ENCODE measurements at regions not wholly inside any gene's neighbourhood (a gene's known extent, or its start where the extent isn't known, plus 50 kb on each side); places are given as distances from the start of the nearest gene placed in this dataset.

- no peak for TF ChIP-seq POLR2AphosphoS5 (IDR thresholded peaks at IDR 0.05)
- no peak for TF ChIP-seq CTCF (IDR thresholded peaks at IDR 0.05)
- TF ChIP-seq EP300 (IDR thresholded peaks at IDR 0.05) = no peak
- no peak for TF ChIP-seq POLR2A (IDR thresholded peaks at IDR 0.05; ENCODE audit: low read depth)
- H3K36me3 ChIP-seq = no peaks in the 10 kb centered on the region
- WGBS = 98% methylated on average over 3 of the region's 3 CpGs
- peaks cover 0 to 19% (median 14%) of the 10 kb centered on the region in 4 donors for H3K4me1 ChIP-seq
- H3K9me3 ChIP-seq = no peaks in the 10 kb centered on the region
- no peak overlapping the region for H3K4me3 ChIP-seq
- intact Hi-C loops (cut with DNase I) = no loop called here
- no peaks in the 10 kb centered on the region for H3K27me3 ChIP-seq
- H3K27ac ChIP-seq (replicated peaks in 1 of 4) = no peak overlapping the region
- no peak for DNase-seq (ENCODE audit: extremely low spot score)
These were observed 138.4 kb upstream of the FRMD6 start for GRCh38 chr14:51513281-51513680.

DNA sequence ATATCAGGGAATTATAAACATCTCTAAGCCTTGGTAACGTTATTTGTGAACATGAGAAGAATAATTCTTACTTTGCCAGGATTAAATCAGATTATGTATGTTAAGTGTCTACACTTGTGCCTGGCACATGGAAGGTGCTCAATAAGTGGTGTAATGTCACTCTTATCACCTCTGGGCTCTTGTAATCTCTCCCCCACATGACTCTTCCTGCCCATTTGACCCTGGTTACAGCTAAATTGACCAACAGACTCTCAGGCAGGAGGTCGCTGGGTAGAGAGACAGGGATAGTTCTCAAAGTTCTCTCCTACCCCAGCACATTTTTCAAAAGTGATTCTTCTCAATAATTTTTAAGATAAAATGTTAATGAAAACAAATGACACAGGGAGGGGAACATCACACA is 137.8 kb upstream of the FRMD6 start:
- H3K4me1 ChIP-seq = peaks cover 0 to 14% (median 8%) of the 10 kb centered on the region in 4 donors

GRCh38 chr14:51515611-51516010 is 136.1 kb upstream of the FRMD6 start:
- no peaks in the 10 kb centered on the region for H3K27me3 ChIP-seq
- intact Hi-C loops (cut with DNase I) = no loop called here
- DNase-seq (ENCODE audit: extremely low spot score) = no peak
- H3K4me3 ChIP-seq = no peak overlapping the region
- no peak overlapping the region for H3K27ac ChIP-seq (replicated peaks in 1 of 4)
- H3K36me3 ChIP-seq = no peaks in the 10 kb centered on the region
- peaks cover 0 to 11% (median 2%) of the 10 kb centered on the region in 4 donors for H3K4me1 ChIP-seq
- H3K9me3 ChIP-seq = no peaks in the 10 kb centered on the region
- 87% methylated on average over 3 of the region's 3 CpGs for WGBS
- TF ChIP-seq POLR2AphosphoS5 (IDR thresholded peaks at IDR 0.05) (no peak), EP300 (IDR thresholded peaks at IDR 0.05) (no peak), CTCF (IDR thresholded peaks at IDR 0.05) (no peak), POLR2A (IDR thresholded peaks at IDR 0.05; ENCODE audit: low read depth) (no peak)

More for the DNA sequence above, 137.8 kb upstream of the FRMD6 start:
- Histone ChIP-seq H3K36me3 (no peaks in the 10 kb centered on the region), H3K27me3 (no peaks in the 10 kb centered on the region), H3K27ac (replicated peaks in 1 of 4) (no peak overlapping the region), H3K9me3 (no peaks in the 10 kb centered on the region), H3K4me3 (no peak overlapping the region)
- intact Hi-C loops (cut with DNase I) = no loop called here
- no peak for TF ChIP-seq POLR2AphosphoS5 (IDR thresholded peaks at IDR 0.05)
- TF ChIP-seq POLR2A (IDR thresholded peaks at IDR 0.05; ENCODE audit: low read depth) = no peak
- TF ChIP-seq EP300 (IDR thresholded peaks at IDR 0.05) = no peak
- no peak for TF ChIP-seq CTCF (IDR thresholded peaks at IDR 0.05)
- WGBS = 98% methylated on average over 2 of the region's 2 CpGs
- no peak for DNase-seq (ENCODE audit: extremely low spot score)

GRCh38 chr14:51516706-51517395 is 134.9 kb upstream of the FRMD6 start:
- Histone ChIP-seq H3K27me3 (no peaks in the 10 kb centered on the region), H3K36me3 (no peaks in the 10 kb centered on the region), H3K4me1 (peaks cover 0 to 11% (median 2%) of the 10 kb centered on the region in 4 donors), H3K4me3 (no peak overlapping the region), H3K27ac (replicated peaks in 1 of 4) (no peak overlapping the region), H3K9me3 (no peaks in the 10 kb centered on the region)
- intact Hi-C loops (cut with DNase I) = no loop called here
- no peak for DNase-seq (ENCODE audit: extremely low spot score)
- no peak for TF ChIP-seq POLR2A (IDR thresholded peaks at IDR 0.05; ENCODE audit: low read depth)
- no peak for TF ChIP-seq POLR2AphosphoS5 (IDR thresholded peaks at IDR 0.05)
- TF ChIP-seq EP300 (IDR thresholded peaks at IDR 0.05) = no peak
- no peak for TF ChIP-seq CTCF (IDR thresholded peaks at IDR 0.05)
- WGBS = 54% methylated on average over 4 of the region's 4 CpGs

DNA sequence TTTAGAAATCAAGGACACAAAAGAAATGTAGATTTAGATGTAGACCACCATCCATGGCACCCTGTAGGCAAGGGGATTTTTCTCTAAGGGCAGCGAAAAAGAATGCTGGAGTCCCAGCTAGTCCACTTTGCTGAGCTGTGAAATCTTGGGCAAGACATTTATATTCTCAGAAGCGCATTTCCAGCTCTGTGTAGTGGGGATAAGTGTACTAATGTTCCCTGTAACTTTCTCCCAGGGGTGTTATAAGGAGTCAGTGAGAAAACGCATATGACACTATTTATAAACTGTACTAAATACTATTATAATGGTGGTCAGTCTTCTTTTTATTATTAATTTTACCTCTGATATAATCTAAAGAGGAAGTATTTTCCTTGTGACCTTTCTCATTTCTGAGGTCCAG is 133.4 kb upstream of the FRMD6 start:
- Histone ChIP-seq H3K9me3 (no peaks in the 10 kb centered on the region), H3K4me3 (no peak overlapping the region)
- WGBS = 75% methylated on average over 3 of the region's 3 CpGs

More for the DNA sequence above, 133.4 kb upstream of the FRMD6 start:
- Histone ChIP-seq H3K27ac (replicated peaks in 1 of 4) (no peak overlapping the region), H3K27me3 (no peaks in the 10 kb centered on the region), H3K4me1 (peaks cover 0 to 11% (median 0%) of the 10 kb centered on the region in 4 donors), H3K36me3 (no peaks in the 10 kb centered on the region)
- TF ChIP-seq POLR2AphosphoS5 (IDR thresholded peaks at IDR 0.05) = no peak
- no peak for TF ChIP-seq EP300 (IDR thresholded peaks at IDR 0.05)
- no peak for TF ChIP-seq POLR2A (IDR thresholded peaks at IDR 0.05; ENCODE audit: low read depth)
- TF ChIP-seq CTCF (IDR thresholded peaks at IDR 0.05) = no peak
- intact Hi-C loops (cut with DNase I) = no loop called here
- DNase-seq (ENCODE audit: extremely low spot score) = no peak

All from esophagus muscularis mucosa (tissue), 4 donors.